Gastroesophageal sphincter (tissue), 4 donors: ENCODE measurements at regions not wholly inside any gene's neighbourhood (a gene's known extent, or its start where the extent isn't known, plus 50 kb on each side); places are given as distances from the start of the nearest gene placed in this dataset.
A peak's percentile ranks its signal among the peaks of the same experiment; 100 is the strongest.

Experiments
- ATAC-seq: fragments of 150-250 bp; one replicate; pipeline ENCODE4 v1.9.1; 2016; ENCODE audit warnings: mild to moderate bottlenecking, moderate library complexity
- H3K27ac ChIP-seq, 4 donors: fragments of 200-600 bp; sonication (generic) in 3 of 4; 1 replicate in 3 of 4; 2 replicates in 1 of 4; pipeline ENCODE4 v1.5.1; 2016 to 2019
- H3K27me3 ChIP-seq: fragments of 200-600 bp; sonication (generic); one replicate; pipeline ENCODE4 v1.5.1; 2019
- H3K36me3 ChIP-seq, 2 donors: fragments of 200-600 bp; sonication (generic); one replicate each; pipeline ENCODE4 v1.5.1; 2019; ENCODE audit warnings: control low read depth in 1 of 2
- H3K4me1 ChIP-seq, 3 donors: fragments of 200-600 bp; sonication (generic); 1 replicate in 2 of 3; 2 replicates in 1 of 3; pipeline ENCODE4 v1.5.1; 2016 to 2019; ENCODE audit warnings: control low read depth in 2 of 3
- H3K4me3 ChIP-seq, 2 donors: fragments of 200-600 bp; sonication (generic); one replicate each; pipeline ENCODE4 v1.5.1; 2019; ENCODE audit warnings: mild to moderate bottlenecking in 1 of 2, moderate library complexity in 1 of 2
- H3K9me3 ChIP-seq, 3 donors: fragments of 200-600 bp; sonication (generic); one replicate each; pipeline ENCODE4 v1.5.1; 2017 to 2019; ENCODE audit warnings: control low read depth in 2 of 3
- CTCF ChIP-seq, 4 experiments: fragments of 200-600 bp in 2 of 4; fragments of 450-650 bp in 2 of 4; sonication (generic) in 1 of 4; IDR thresholded peaks; one replicate each; pipeline ENCODE4 v1.5.1; 2017 to 2019; ENCODE audit warnings: antibody characterized with exemption in 4 of 4, mild to moderate bottlenecking in 2 of 4, moderate library complexity in 2 of 4
- EP300 ChIP-seq: sonication (generic); formaldehyde crosslinking; IDR thresholded peaks from one replicate; pipeline ENCODE4 v1.6.1; 2017; ENCODE audit warnings: antibody characterized with exemption, mild to moderate bottlenecking
- POLR2A ChIP-seq, 2 donors: fragments of 450-650 bp; IDR thresholded peaks; one replicate each; pipeline ENCODE4 v1.6.1; 2017; ENCODE audit warnings: antibody characterized with exemption in 2 of 2, mild to moderate bottlenecking in 2 of 2, moderate library complexity in 1 of 2
- POLR2AphosphoS5 ChIP-seq: sonication (generic); formaldehyde crosslinking; IDR thresholded peaks from one replicate; pipeline ENCODE4 v1.6.1; 2017; ENCODE audit warnings: antibody characterized with exemption
- WGBS, 2 donors: methylation state at CpG; one replicate each; pipeline ENCODE4 v1.1.5; 2018; ENCODE audit warnings: low coverage in 1 of 2; 5-methylcytosine and 5-hydroxymethylcytosine counted together

GRCh38 chr2:161096336-161096735 lies 63.9 kb upstream of the TANK start:
- peaks cover 0 to 9% (median 0%) of the 10 kb centered on the region in 3 donors for H3K4me1 ChIP-seq
- peak overlapping the region in 1 of 4 donors; percentile 34 for H3K27ac ChIP-seq
- no peaks in the 10 kb centered on the region for H3K27me3 ChIP-seq
- H3K36me3 ChIP-seq: no peaks in the 10 kb centered on the region
- no peak for TF ChIP-seq POLR2AphosphoS5
- TF ChIP-seq POLR2A (IDR thresholded peaks at IDR 0.05): no peak
- no peak for TF ChIP-seq CTCF (IDR thresholded peaks at IDR 0.05)
- TF ChIP-seq EP300: no peak
- H3K9me3 ChIP-seq: no peaks in the 10 kb centered on the region
- peak; percentile 66 for ATAC-seq
- no peak overlapping the region for H3K4me3 ChIP-seq
- WGBS, 2 donors: 37 to 45% methylated on average over 2 of the region's 2 CpGs

DNA sequence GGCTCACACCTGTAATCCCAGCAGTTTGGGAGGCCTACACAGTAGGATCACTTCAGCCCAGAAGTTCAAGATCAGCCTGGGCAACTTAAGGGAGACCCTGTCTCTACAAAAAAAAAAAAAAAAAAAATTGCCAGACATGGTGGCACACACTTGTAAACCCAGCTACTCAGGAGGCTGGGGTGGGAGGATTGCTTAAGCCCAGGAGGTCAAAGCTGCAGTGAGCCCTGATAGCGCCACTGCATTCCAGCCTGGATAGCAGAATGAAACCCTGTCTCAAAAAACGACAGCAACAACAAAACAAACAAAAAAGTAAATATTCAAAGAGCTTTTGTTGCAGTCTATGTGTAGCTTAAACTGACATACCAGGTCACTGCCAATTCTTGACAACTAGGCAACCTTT lies 63.1 kb upstream of the TANK start:
- no peak overlapping the region for H3K4me3 ChIP-seq
- no peak for ATAC-seq
- TF ChIP-seq POLR2A (IDR thresholded peaks at IDR 0.05) (no peak), CTCF (IDR thresholded peaks at IDR 0.05) (no peak), POLR2AphosphoS5 (no peak), EP300 (no peak)
- no peaks in the 10 kb centered on the region for H3K9me3 ChIP-seq
- peaks cover 0 to 10% (median 0%) of the 10 kb centered on the region in 3 donors for H3K4me1 ChIP-seq
- 86 to 90% methylated on average over 2 of the region's 2 CpGs for WGBS, 2 donors
- H3K27ac ChIP-seq: no peak overlapping the region
- H3K27me3 ChIP-seq: no peaks in the 10 kb centered on the region
- H3K36me3 ChIP-seq: no peaks in the 10 kb centered on the region

- ATAC-seq: no peak
- TF ChIP-seq EP300: no peak
- no peak for TF ChIP-seq POLR2AphosphoS5
- TF ChIP-seq POLR2A (IDR thresholded peaks at IDR 0.05): no peak
- no peak for TF ChIP-seq CTCF (IDR thresholded peaks at IDR 0.05)
- no peak overlapping the region for H3K27ac ChIP-seq
Measured at GRCh38 chr2:161100211-161100895, 59.9 kb upstream of the TANK start.

GRCh38 chr2:161101406-161101805 lies 58.8 kb upstream of the TANK start:
- Histone ChIP-seq H3K27me3 (no peaks in the 10 kb centered on the region), H3K36me3 (no peaks in the 10 kb centered on the region), H3K9me3 (no peaks in the 10 kb centered on the region), H3K27ac (no peak overlapping the region), H3K4me3 (no peak overlapping the region), H3K4me1 (peaks cover 0 to 17% (median 0%) of the 10 kb centered on the region in 3 donors)
- TF ChIP-seq EP300 (no peak), POLR2A (IDR thresholded peaks at IDR 0.05) (no peak), POLR2AphosphoS5 (no peak), CTCF (IDR thresholded peaks at IDR 0.05) (no peak)
- WGBS, 2 donors: 89 to 91% methylated on average over 1 to 2 of the region's 2 CpGs
- ATAC-seq: no peak

More at GRCh38 chr2:161100211-161100895, 59.9 kb upstream of the TANK start:
- Histone ChIP-seq H3K27me3 (no peaks in the 10 kb centered on the region), H3K9me3 (no peaks in the 10 kb centered on the region), H3K36me3 (no peaks in the 10 kb centered on the region), H3K4me3 (no peak overlapping the region), H3K4me1 (peaks cover 0 to 17% (median 0%) of the 10 kb centered on the region in 3 donors)
- 61 to 74% methylated on average over 4 of the region's 4 CpGs for WGBS, 2 donors

- Histone ChIP-seq H3K9me3 (no peaks in the 10 kb centered on the region), H3K4me3 (no peak overlapping the region), H3K4me1 (peaks cover 0 to 17% (median 0%) of the 10 kb centered on the region in 3 donors), H3K27me3 (no peaks in the 10 kb centered on the region), H3K27ac (no peak overlapping the region), H3K36me3 (no peaks in the 10 kb centered on the region)
- no peak for TF ChIP-seq POLR2A (IDR thresholded peaks at IDR 0.05)
- no peak for TF ChIP-seq POLR2AphosphoS5
- TF ChIP-seq CTCF (IDR thresholded peaks at IDR 0.05): no peak
- no peak for TF ChIP-seq EP300
- ATAC-seq: no peak
Measured at GRCh38 chr2:161102770-161103450, 57.3 kb upstream of the TANK start.
